ENCODE measurements at regions not wholly inside any gene's neighbourhood (a gene's known extent, or its start where the extent isn't known, plus 50 kb on each side); places are given as distances from the start of the nearest gene placed in this dataset.

DNA sequence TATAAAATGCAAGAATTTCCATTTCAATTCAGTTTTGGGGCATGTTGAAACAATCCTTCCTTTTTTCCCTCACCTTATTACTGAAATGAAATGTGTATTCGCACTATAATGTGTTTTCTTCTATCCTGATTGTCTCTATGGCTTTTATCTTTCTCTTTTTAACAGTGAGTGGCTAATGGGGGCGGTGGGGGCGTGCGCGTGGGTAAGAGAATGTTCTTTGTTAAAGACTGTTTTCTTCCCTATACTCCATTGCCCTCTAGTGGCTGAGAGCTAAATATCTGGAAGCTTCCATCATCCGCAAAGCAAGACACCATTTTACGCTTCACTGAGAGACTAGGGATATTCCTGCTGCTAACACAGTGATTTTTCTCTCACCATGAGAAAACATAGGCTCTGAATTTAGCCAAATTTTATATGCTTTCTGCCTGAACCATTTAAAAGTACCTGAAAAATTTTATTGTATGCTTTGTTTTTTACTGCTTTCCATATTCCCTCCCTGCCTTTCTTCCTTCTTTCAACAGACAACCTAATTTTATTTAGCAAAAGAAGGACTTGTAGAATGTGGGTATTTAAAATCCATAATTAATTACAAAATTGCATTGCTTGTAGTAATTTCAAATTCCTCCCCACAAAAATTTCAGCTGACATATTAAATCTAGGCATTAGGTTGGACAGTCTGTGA is 194.0 kb downstream of the GASK1B start:
- in situ Hi-C loops (cut with HindIII; ENCODE audit: low sequenced_read_pairs) = no loop called here

DNA sequence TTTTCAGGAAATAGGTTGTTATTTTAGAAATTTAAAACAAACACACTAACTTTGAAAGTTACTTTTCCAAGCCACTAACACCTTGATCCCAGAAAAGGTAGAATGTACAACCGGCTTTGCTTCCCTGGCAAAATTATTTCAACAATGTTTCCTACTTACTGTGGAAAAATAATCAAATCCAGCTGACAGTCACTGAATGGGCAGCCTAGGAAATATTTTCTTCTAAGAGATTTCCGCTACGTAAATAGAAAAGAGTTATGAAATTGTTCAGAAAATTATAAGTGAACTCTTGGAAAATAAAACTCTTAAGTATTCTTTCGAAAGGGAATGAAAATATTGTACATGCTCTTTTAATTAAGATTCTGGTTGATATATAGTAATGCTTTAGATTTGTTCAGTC is 195.7 kb downstream of the GASK1B start:
- in situ Hi-C loops (cut with HindIII; ENCODE audit: low sequenced_read_pairs) = no loop called here

DNA sequence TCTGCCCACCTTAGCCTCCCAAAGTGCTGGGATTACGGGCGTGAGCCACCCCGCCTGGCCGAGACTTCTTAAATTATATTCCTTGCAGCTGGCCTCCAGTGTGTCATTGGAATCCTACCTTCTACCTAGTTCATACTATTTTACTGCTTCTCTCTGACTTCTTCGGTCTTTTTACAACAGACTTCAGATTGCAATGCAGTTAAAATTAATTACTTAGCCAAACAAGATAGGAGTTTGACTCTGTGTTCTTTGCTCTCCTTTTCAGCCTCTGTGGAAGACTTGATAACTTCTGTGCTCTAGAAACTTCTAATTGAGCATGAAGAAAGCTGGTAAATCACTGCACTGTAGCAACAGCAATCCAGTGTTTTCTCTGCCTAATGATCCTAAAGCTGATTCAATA is 199.5 kb downstream of the GASK1B start:
- in situ Hi-C loops (cut with HindIII; ENCODE audit: low sequenced_read_pairs) = no loop called here

DNA sequence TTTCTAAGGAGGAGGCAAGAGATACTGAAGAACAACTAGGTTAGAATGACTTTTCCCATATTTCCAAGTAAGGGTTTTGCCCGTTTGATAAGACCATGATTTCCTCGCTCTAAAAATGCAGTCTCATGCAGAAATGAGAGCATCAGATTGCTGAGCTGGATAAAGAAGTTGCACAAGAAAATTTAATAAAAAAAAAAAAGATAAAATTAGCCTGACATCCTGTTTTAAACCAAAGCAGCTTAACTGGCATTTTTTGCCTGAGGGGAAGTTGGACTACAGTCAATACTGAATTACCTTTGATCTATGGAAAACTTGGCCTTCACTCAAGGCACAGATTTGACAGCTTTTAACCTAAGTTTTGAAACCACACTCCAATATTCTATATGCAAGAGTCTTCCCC is 208.4 kb downstream of the GASK1B start:
- in situ Hi-C loops (cut with HindIII; ENCODE audit: low sequenced_read_pairs) = no loop called here

DNA sequence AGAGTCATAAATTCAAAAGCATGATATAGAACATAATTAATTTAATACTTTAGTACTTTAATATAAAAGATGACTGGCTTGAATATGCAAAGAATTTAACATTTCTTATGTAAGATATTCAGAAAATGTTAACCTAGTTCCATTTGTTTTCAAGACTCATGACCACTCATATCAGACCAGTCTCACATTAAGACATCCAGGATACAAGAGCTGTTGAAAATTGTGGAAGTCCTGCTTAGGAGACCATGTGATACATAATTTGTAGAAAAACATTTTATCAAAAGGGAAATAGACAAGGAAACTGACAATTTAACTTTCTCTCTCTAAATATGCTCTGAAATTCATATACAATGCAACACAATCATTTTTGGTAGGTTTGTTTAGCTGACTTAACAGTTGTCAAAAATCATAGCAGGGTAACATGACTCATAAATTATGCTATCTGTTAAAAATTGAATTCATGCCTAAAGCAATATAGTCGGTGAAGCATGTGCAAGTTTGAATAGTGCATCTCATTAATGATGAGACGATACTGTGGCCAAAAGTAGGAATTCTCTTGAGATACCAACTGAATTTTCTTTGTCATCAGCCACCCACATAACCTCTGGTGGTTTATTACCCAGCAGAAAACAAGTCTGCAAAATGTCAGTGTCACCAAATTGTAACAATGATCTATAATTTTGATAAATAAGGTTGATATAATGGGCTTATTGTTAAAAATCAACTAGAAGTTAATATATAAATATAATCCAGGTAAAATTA is 211.4 kb downstream of the GASK1B start:
- in situ Hi-C loops (cut with HindIII; ENCODE audit: low sequenced_read_pairs) = no loop called here

DNA sequence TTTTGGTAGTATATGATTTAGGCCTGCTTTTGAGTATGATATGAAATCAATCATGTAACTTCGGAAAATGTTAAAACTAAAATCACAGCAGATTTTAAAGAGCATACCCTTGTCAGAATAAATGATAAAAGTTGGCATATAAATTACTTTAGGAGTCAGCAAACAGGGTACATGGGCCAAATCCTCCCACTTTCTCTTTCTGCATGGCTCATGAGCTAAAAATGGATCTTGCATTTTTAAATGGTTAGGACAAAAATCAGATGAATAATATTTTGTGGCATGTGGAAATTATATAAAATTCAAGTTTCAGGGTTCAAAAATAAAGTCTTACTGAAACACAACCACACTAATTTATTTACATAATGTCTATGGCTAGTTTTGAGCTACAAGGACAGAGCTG is 214.9 kb downstream of the GASK1B start:
- in situ Hi-C loops (cut with HindIII; ENCODE audit: low sequenced_read_pairs) = no loop called here

DNA sequence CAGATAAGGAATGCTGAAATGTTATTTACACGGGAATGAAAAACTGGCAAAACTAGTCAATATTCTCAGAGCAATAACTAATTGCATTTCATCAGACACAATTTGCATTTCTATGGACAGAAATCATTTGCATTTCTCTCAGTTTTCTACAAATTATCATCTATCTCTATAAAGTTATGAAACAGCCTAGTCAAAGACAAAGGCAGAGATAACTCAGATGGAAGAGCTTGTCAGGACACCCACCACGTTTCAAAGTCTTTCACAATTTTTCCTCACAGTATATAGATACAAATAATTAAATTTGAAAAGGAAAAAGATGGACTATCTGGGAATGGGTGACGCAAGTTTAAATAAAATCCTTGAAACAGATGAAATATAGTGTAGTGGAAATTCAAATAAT is 230.8 kb downstream of the GASK1B start:
- in situ Hi-C loops (cut with HindIII; ENCODE audit: low sequenced_read_pairs) = no loop called here

DNA sequence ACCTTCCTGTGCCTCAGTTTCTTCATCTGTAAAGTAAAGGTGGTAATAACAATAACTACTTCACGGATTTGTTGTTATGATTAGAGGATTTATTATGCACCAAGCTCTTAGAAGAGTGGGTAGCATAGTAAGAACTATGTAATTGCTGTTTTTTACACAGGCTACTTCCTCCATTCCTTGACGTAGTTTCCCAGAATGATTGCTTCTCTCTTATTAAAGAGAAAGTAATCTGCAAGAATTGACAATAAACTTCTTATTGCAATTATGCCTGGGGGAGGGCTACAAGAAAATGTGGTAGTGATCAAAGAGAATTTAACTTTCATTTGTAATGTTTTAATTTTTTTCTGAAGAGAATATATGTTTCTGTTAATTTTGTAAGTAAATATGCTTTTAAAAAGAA is 238.7 kb downstream of the GASK1B start:
- in situ Hi-C loops (cut with HindIII; ENCODE audit: low sequenced_read_pairs) = no loop called here

DNA sequence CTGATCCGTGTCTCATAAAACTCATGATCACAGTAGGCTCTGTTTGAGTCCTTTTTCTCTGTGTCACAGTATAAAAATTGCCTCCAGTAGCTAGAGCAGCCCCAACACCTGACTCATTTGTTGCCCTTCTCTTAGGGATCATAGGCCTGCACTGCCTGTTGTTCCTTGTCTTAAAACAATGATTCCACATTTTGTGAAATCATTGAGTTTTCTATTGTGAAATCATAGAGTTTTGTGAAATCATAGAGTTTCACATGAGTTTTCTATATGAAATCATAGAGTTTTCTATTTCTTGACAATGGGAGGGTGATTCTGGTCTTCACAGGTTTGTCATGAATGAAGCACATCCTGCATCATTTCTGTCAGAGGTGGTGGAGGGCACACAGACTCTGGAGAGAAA is 239.9 kb downstream of the GASK1B start:
- in situ Hi-C loops (cut with HindIII; ENCODE audit: low sequenced_read_pairs) = no loop called here

DNA sequence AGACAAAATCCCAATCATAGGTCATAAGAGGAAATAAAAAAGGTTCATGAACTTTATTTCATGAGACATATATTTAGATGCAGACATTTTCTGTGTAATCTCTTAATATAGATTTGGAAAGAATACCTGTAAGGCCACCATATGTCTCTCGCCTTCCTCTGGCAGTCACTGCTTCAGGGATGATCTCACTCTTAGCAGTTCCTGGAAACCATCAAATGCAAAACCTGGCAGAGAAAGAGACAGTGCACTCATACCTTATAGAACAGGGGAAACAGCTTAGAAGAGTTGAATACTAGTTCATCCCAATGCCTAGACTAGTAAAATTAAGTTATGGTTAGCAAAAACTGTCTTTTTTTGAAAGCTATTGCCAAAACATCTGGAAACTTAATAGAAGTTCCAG is 243.3 kb downstream of the GASK1B start:
- in situ Hi-C loops (cut with HindIII; ENCODE audit: low sequenced_read_pairs) = no loop called here

DNA sequence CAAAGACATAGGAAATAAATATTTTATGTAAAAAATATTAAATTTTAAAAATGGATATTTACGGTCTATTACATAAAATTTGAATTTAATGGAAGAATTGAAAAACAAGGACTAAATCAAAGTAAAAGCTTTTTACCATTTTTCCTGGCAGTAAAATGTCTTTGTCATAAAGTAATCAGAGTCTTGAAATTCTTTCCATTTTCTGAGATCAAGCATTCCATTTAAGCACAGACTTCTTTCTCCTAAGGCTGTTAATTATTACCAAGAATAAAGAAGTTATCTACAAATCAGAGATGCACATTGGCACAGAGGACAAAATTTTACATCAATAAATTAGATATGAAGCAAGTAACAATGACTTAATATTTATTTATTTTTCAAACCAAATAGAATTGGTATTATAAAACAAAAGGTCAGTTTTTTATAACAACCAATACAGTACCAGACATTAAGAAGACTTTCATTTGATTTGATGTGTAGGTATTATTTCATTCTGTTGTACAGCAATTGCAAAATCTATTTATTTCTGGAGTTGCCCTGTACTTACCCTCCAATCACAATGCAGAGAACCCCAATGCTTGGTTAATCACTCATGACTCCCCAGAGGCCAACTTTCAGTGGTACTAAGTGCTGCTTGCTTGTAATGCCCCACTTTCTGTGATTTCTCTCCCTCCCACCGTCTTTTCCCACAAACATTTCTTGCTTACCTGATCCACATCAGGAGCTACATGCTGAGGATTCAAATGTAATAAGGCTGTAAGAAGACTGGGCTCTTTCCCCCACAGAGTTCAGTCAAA is 254.6 kb downstream of the GASK1B start:
- in situ Hi-C loops (cut with HindIII; ENCODE audit: low sequenced_read_pairs) = no loop called here

DNA sequence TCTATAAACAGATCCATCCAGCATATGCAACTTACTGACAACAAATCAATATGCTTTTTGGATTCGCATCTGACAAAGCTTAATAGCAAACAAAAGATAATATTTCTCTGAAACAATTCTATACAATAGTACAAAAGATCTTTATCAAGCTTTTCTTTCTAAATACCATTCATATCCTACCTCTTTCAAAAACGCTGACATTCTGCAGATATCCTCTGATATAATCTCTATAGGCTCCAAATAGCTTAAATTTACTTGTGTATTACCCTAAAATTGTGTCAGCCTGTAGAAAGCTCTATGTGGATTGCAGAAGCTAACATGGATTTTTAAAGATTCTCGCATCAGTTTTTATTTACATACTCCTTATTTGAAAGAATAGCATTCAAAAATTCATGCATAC is 260.6 kb downstream of the GASK1B start:
- in situ Hi-C loops (cut with HindIII; ENCODE audit: low sequenced_read_pairs) = no loop called here

DNA sequence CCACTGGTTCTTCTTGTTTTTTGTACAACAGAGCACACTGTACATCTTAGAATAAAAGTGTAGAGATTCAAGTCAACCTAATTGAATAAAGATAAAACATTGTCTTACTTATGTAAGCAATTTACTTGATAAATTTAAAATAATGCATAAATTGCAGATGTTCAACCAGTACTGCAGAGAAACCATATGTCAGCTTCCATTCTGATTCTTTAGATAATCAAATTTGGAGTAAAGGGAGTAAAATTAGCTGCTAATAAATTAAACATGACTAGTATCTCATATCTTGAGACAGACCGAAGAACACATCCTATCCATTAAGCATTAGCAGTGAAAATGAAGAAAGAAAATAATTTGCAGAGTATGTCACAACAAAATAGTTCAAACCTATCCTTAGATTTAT is 261.2 kb downstream of the GASK1B start:
- in situ Hi-C loops (cut with HindIII; ENCODE audit: low sequenced_read_pairs) = no loop called here

DNA sequence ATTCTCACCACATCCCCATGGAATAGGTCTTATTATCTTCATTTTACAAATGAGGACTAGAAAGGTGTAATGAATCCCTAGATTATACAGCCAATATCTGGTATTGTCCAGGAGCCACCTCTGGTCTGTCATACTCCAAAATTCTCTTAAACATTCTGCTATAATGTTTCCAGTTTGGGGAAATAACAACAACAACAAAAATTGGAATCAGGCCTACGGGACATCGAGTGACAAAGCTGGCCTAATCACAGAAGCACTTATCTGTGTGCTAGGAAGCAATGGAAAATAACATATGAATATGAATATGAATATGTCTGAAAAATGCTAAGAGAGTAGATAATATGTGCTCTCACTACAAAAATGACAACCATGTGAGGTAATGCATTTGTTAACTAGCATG is 264.1 kb downstream of the GASK1B start:
- in situ Hi-C loops (cut with HindIII; ENCODE audit: low sequenced_read_pairs) = no loop called here

DNA sequence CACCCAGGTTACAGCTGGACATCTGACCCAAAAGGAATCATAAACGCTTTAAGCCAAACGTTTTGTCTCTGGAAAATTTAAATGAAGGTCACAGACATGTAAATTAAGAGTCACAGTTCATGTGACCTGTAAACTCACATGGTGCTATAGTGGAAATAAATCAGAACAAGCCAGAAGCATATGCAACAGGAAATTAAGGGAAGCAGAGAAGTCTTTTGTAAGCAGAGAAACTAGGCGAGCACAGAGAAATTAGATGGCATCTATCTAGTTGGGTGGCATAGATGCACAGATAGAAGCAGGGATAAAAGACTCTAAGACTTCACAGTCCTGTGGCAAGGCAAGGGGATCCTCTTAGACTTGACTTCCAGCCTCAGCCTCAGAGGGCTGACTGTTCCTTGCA is 264.8 kb downstream of the GASK1B start:
- in situ Hi-C loops (cut with HindIII; ENCODE audit: low sequenced_read_pairs) = no loop called here

DNA sequence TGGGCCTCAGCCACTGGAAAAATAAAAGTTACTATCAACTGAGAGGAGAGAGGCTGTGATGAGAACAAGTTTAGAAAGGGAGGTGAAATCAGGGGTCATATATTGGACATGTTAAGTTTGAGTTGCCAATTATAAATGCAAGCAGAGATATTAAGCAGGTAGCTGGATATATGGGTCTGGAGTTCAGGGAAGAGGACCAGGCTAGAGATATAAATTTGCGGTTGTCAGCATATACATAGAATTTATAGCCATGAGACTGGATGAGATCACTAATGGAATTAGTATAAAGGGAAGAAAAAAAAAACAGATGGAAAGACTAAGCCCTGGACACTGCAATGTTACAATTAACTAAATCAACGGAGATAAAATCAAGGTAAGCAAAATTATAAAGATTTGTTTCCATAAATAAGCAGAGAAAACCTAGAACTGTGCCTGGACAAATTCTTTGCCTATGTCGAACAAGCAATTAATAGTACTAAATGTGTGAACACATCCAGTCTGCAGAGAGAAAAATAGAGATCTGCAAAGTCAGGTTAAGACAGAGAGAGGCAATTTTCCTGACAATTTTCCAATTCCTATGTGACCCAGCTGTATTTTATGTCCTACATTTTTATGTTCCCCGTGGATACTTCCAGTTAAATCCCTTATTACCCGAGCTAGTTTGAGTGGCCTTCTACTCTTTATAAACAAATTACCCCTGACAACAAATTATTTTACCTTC is 265.4 kb downstream of the GASK1B start:
- in situ Hi-C loops (cut with HindIII; ENCODE audit: low sequenced_read_pairs) = no loop called here

DNA sequence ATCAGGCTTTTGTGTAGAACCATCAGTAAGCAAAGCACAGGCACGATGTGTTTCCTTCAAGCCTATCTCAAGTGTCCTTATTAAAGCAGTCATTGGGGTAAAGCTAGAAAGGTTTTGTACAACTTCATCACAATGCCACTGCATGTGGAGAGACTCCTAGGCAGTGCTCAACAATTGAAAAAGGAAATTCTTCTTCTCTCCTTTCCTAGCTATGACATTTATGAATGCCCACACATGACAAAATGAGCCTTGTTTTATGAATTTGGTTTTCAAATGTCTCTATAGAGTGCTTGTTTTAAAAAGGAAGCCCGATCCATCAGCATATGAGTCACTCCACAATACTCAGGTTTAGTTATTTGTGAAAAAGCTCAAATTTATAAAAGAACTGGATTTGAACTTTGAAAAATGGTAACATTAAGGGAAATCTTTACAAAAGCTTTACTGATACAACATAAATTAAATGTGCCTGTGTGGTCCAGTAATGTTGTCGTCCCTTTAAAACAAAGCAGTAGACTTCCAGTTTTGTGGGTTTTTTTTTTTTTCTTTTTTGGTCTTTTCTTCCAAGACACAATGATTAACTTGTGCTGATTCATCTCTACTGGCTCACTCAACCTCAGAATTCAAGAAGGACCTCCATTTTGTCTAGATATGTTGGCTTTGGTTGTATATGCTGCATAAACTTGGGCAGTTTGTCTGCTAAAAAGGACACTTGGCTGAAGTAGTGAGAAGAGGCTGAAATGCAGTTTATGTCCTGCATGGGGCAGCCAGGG is 273.8 kb downstream of the GASK1B start:
- in situ Hi-C loops (cut with HindIII; ENCODE audit: low sequenced_read_pairs) = no loop called here

DNA sequence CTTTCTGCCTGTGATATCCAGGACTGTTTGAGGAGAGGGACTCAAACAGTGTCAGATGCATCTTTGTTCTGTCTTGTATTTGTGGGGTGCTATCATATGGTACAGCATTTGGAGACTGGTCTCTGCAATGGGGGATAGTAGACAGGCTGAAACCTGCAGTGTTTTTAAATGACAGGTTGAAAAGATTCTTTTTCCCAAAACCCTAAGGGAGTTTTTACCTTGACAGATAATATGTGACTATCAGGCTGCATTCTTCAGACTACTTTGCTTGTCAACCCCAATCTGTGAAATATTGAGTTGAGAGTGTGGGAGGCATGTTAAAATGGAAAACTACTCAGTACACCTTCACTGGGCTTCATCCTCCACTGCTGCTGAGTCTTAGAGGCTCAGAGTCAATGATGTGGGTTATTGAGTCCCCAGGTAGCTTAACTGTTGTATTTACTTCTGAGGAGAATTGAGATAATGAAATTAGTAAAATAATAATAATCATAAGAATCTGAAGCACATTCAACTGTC is 274.9 kb downstream of the GASK1B start:
- in situ Hi-C loops (cut with HindIII; ENCODE audit: low sequenced_read_pairs) = no loop called here

DNA sequence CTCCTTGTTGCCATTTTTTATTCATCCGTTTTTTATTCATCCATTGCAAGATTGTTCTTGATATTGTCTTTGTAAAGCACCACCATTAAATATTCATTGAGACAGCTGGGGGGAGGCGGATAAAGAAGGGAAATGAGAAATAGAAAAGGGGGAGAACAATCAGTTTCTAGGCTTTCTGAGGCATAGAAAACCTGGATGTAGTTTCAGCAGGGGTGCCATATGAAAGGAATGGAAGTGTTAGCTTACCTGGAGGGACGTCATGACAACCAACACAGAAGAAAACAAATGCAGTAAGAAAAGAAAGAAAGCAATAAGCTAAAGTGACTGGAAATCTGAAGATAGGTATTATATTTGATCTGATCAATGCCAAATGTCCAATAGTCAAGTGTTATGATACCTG is 276.1 kb downstream of the GASK1B start:
- in situ Hi-C loops (cut with HindIII; ENCODE audit: low sequenced_read_pairs) = no loop called here

DNA sequence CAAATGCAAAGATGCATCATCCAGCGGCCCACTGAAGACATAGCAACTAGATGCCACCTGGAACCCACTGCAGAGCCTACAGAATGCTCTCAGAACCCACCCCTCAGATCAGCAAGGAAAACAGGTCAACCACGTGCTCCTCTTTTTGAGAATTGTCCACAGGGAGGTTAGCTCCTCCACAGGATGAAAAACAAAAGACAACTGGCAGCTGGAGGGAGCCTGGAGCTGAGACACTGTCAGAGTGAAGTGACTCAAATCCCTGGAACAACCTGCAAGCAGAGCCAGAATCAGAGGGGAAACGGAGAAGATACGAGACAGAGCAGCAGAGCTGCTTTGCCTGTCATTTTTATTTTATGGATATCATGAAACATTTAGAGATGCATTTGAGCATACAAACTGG is 277.6 kb downstream of the GASK1B start:
- in situ Hi-C loops (cut with HindIII; ENCODE audit: low sequenced_read_pairs) = no loop called here
